ENCODE measurements at regions not wholly inside any gene's neighbourhood (a gene's known extent, or its start where the extent isn't known, plus 50 kb on each side); places are given as distances from the start of the nearest gene placed in this dataset.

DNA sequence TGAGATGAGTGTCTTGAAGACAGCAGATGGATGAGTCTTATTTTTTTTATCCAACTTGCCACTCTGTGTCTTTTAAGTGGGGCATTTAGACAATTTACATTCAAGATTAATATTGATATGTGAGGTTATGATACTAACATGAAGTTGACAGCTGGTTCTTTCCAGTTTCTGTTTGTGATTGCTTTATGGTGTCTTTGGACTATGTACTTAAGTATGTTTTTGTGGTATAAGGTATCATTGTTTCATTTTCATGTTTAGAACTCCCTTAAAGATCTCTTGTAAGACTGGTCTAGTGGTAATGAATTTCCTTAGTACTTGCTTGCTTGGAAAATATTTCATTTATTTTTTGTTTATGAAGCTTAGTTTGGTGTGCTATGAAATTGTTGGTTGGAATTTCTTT, 550.3 kb upstream of the NOVA1 start:
- no peaks in the 10 kb centered on the region for H3K79me2 ChIP-seq (ENCODE audit: control insufficient read depth, insufficient read depth, low read length)
- H3K9ac ChIP-seq (ENCODE audit: low read length): no peak overlapping the region
- no peaks in the 10 kb centered on the region for H4K20me1 ChIP-seq (ENCODE audit: control insufficient read depth, insufficient read depth, low read length, poor library complexity, severe bottlenecking)
- no peaks in the 10 kb centered on the region for H3K36me3 ChIP-seq (replicated peaks in 1 of 2; ENCODE audit: control extremely low read depth in 1 of 2, control insufficient read depth in 1 of 2, extremely low read depth in 1 of 2, insufficient read depth in 2 of 2, low read length in 1 of 2)
- Mint-ChIP-seq H3K27me3 (no peaks in the 10 kb centered on the region), H3K9me3 (ENCODE audit: insufficient read depth) (peaks cover 11% of the 10 kb centered on the region), H3K4me1 (no peaks in the 10 kb centered on the region), H3K4me3 (no peak overlapping the region), H3K27ac (no peak overlapping the region)
- TF ChIP-seq, protein P1, sequence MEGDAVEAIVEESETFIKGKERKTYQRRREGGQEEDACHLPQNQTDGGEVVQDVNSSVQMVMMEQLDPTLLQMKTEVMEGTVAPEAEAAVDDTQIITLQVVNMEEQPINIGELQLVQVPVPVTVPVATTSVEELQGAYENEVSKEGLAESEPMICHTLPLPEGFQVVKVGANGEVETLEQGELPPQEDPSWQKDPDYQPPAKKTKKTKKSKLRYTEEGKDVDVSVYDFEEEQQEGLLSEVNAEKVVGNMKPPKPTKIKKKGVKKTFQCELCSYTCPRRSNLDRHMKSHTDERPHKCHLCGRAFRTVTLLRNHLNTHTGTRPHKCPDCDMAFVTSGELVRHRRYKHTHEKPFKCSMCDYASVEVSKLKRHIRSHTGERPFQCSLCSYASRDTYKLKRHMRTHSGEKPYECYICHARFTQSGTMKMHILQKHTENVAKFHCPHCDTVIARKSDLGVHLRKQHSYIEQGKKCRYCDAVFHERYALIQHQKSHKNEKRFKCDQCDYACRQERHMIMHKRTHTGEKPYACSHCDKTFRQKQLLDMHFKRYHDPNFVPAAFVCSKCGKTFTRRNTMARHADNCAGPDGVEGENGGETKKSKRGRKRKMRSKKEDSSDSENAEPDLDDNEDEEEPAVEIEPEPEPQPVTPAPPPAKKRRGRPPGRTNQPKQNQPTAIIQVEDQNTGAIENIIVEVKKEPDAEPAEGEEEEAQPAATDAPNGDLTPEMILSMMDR (IDR thresholded peaks at IDR 0.05): no peak
- no peak for TF ChIP-seq EZH2 (IDR thresholded peaks at IDR 0.05; ENCODE audit: borderline replicate concordance, insufficient read depth, low read depth, low read length, poor library complexity, severe bottlenecking)
- H3K9me3 ChIP-seq (ENCODE audit: control extremely low read depth in 1 of 3, control insufficient read depth in 2 of 3, insufficient read depth in 1 of 3, low read length in 2 of 3): peaks cover 1 to 12% (median 2%) of the 10 kb centered on the region in 3 donors
- no peak overlapping the region for H2AFZ ChIP-seq (ENCODE audit: insufficient read depth, low read depth, low read length, poor library complexity, severe bottlenecking)
- H3K4me1 ChIP-seq (ENCODE audit: control insufficient read depth in 2 of 2, insufficient read depth in 2 of 2, low read length in 2 of 2): no peaks in the 10 kb centered on the region
- H3K4me3 ChIP-seq (ENCODE audit: control extremely low read depth in 1 of 5, extremely low read depth in 1 of 5, insufficient read depth in 1 of 5, low read depth in 2 of 5, low read length in 4 of 5): no peak overlapping the region
- ChIA-PET CTCF (no interaction called here), POLR2A (no interaction called here)
- intact Hi-C loops (cut with micrococcal nuclease): no loop called here
- H3K4me2 ChIP-seq (replicated peaks; ENCODE audit: low read depth, low read length, poor library complexity, severe bottlenecking): no peak overlapping the region
- DNase-seq: no peak
- no peak overlapping the region for H3K27ac ChIP-seq (ENCODE audit: low read length in 2 of 2)
- ATAC-seq (ENCODE audit: low read depth): no peak
- H3K27me3 ChIP-seq (replicated peaks in 1 of 4; ENCODE audit: control extremely low read depth in 1 of 4, control insufficient read depth in 3 of 4, insufficient read depth in 4 of 4, low read length in 3 of 4): no peaks in the 10 kb centered on the region

DNA sequence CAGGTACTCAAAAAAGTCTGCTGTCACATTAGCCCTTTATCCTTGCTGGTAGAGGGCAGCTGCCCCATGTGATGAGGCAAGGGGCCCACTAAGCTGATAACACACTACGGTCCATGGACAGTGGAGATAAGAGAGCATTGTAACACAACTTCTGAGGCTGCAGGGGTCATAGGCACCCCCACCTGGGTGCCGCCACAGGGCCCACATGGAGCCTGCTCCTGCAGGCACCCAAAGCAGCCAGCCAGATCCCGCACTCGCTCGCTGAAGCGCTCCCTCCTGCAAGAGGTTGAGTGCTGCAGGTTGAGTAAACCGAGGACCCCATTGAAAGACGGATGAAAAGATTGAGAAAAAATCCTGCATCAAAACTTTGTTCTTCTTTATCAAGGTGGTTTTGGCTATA, 566.3 kb upstream of the NOVA1 start:
- Mint-ChIP-seq H3K27me3 (no peaks in the 10 kb centered on the region), H3K4me3 (no peak overlapping the region), H3K4me1 (no peaks in the 10 kb centered on the region), H3K27ac (no peak overlapping the region), H3K9me3 (ENCODE audit: insufficient read depth) (peaks cover 2% of the 10 kb centered on the region)
- ATAC-seq (ENCODE audit: low read depth) (no peak), DNase-seq (no peak)
- ChIA-PET CTCF (no interaction called here), POLR2A (no interaction called here)
- no peaks in the 10 kb centered on the region for H3K79me2 ChIP-seq (ENCODE audit: control insufficient read depth, insufficient read depth, low read length)
- no peak overlapping the region for H3K9ac ChIP-seq (ENCODE audit: low read length)
- no peaks in the 10 kb centered on the region for H3K4me1 ChIP-seq (ENCODE audit: control insufficient read depth in 2 of 2, insufficient read depth in 2 of 2, low read length in 2 of 2)
- no peaks in the 10 kb centered on the region for H3K36me3 ChIP-seq (replicated peaks in 1 of 2; ENCODE audit: control extremely low read depth in 1 of 2, control insufficient read depth in 1 of 2, extremely low read depth in 1 of 2, insufficient read depth in 2 of 2, low read length in 1 of 2)
- H2AFZ ChIP-seq (ENCODE audit: insufficient read depth, low read depth, low read length, poor library complexity, severe bottlenecking): no peak overlapping the region
- H3K27me3 ChIP-seq (replicated peaks in 1 of 4; ENCODE audit: control extremely low read depth in 1 of 4, control insufficient read depth in 3 of 4, insufficient read depth in 4 of 4, low read length in 3 of 4): no peaks in the 10 kb centered on the region
- no peak overlapping the region for H3K4me2 ChIP-seq (replicated peaks; ENCODE audit: low read depth, low read length, poor library complexity, severe bottlenecking)
- intact Hi-C loops (cut with micrococcal nuclease): no loop called here
- no peak overlapping the region for H3K27ac ChIP-seq (ENCODE audit: low read length in 2 of 2)
- H3K9me3 ChIP-seq (ENCODE audit: control extremely low read depth in 1 of 3, control insufficient read depth in 2 of 3, insufficient read depth in 1 of 3, low read length in 2 of 3): peaks cover 0 to 10% (median 2%) of the 10 kb centered on the region in 3 donors
- no peak for TF ChIP-seq EZH2 (IDR thresholded peaks at IDR 0.05; ENCODE audit: borderline replicate concordance, insufficient read depth, low read depth, low read length, poor library complexity, severe bottlenecking)
- TF ChIP-seq, protein P1 (IDR thresholded peaks at IDR 0.05): no peak
- WGBS (ENCODE audit: insufficient coverage): 100% methylated on average over 6 of the region's 8 CpGs
- H4K20me1 ChIP-seq (ENCODE audit: control insufficient read depth, insufficient read depth, low read length, poor library complexity, severe bottlenecking): no peaks in the 10 kb centered on the region
- H3K4me3 ChIP-seq (ENCODE audit: control extremely low read depth in 1 of 5, extremely low read depth in 1 of 5, insufficient read depth in 1 of 5, low read depth in 2 of 5, low read length in 4 of 5): no peak overlapping the region
